ENCODE measurements at regions not wholly inside any gene's neighbourhood (a gene's known extent, or its start where the extent isn't known, plus 50 kb on each side); places are given as distances from the start of the nearest gene placed in this dataset.

DNA sequence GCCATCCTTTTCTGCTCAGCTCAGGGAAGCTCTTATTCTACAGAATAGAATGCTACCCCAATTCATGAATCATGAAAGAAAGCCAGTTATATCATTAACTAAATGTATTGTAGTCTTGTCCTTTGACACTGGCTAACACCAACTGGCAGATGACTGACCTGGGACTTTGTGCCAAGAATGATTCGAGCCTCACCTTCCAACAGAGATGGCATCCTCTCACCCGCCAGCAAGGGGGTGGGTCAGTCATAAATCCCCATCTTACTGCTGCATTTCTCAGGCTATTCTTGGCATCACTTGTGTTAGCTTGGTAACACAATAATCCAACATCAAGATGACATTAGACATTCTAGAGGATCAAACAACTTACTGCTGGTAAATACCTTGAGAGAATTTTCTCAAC is 1239.8 kb upstream of the MIR17HG start:
- 90 to 95% methylated on average over 2 of the region's 2 CpGs for WGBS, 2 donors
- no peak overlapping the region for H3K27ac ChIP-seq
- TF ChIP-seq POLR2A (IDR thresholded peaks at IDR 0.05): no peak
- TF ChIP-seq, protein P1, sequence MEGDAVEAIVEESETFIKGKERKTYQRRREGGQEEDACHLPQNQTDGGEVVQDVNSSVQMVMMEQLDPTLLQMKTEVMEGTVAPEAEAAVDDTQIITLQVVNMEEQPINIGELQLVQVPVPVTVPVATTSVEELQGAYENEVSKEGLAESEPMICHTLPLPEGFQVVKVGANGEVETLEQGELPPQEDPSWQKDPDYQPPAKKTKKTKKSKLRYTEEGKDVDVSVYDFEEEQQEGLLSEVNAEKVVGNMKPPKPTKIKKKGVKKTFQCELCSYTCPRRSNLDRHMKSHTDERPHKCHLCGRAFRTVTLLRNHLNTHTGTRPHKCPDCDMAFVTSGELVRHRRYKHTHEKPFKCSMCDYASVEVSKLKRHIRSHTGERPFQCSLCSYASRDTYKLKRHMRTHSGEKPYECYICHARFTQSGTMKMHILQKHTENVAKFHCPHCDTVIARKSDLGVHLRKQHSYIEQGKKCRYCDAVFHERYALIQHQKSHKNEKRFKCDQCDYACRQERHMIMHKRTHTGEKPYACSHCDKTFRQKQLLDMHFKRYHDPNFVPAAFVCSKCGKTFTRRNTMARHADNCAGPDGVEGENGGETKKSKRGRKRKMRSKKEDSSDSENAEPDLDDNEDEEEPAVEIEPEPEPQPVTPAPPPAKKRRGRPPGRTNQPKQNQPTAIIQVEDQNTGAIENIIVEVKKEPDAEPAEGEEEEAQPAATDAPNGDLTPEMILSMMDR (IDR thresholded peaks at IDR 0.05): no peak
- intact Hi-C loops (cut with DNase I): no loop called here
- H3K36me3 ChIP-seq: no peaks in the 10 kb centered on the region
- no peaks in the 10 kb centered on the region for H3K9me3 ChIP-seq
- H3K4me3 ChIP-seq (replicated peaks in 1 of 3): no peak overlapping the region
- no peaks in the 10 kb centered on the region for H3K4me1 ChIP-seq
- no peak for DNase-seq
- no peaks in the 10 kb centered on the region for H3K27me3 ChIP-seq

DNA sequence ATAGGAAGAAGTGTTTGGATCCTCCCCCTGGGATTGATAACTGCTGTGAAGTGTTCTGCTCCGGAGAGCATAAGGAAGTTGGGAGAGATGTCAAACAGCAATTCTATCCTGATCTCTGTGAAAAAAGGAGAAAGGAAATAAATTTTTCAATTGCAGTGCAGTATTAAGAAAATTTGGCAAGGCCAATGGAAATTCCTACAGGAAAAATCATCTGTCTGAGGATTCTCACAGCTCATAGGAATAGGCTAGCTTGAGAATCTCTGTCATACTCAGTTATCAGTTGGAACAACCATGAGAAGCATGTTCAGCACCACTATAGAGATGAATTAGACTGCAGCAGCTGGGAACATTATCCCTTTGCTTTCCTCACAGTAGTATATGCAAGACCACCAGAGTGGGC is 1238.9 kb upstream of the MIR17HG start:
- Histone ChIP-seq H3K36me3 (no peaks in the 10 kb centered on the region), H3K4me1 (no peaks in the 10 kb centered on the region), H3K9me3 (no peaks in the 10 kb centered on the region), H3K27me3 (no peaks in the 10 kb centered on the region), H3K4me3 (replicated peaks in 1 of 3) (no peak overlapping the region), H3K27ac (no peak overlapping the region)
- no peak for DNase-seq
- TF ChIP-seq POLR2A (IDR thresholded peaks at IDR 0.05): no peak
- TF ChIP-seq, protein P1 (IDR thresholded peaks at IDR 0.05): no peak
- intact Hi-C loops (cut with DNase I): no loop called here
- 36 to 64% methylated on average over 1 of the region's 1 CpG for WGBS, 2 donors

DNA sequence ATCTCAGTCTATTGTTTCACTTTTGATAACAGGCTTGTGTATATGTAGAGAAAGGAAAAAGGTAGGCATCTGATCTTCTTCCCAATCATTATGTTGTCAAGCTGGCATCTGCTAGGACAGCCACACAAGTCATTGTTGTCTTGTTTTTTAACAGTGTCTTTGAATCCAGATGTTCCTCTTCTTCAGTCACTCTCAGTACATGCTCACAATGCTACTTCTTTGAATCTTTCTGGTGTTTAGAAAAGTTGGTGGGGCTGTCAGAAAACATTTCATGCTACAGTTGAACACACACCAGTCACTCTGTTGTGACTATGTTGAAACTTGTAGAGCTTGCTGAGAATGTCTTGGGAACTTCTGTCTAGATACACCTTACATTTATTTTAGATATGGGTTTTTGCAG is 1231.4 kb upstream of the MIR17HG start:
- Histone ChIP-seq H3K9me3 (no peaks in the 10 kb centered on the region), H3K4me3 (replicated peaks in 1 of 3) (no peak overlapping the region), H3K36me3 (no peaks in the 10 kb centered on the region), H3K27ac (no peak overlapping the region), H3K4me1 (no peaks in the 10 kb centered on the region), H3K27me3 (no peaks in the 10 kb centered on the region)
- TF ChIP-seq, protein P1 (IDR thresholded peaks at IDR 0.05): no peak
- no peak for TF ChIP-seq POLR2A (IDR thresholded peaks at IDR 0.05)
- intact Hi-C loops (cut with DNase I): no loop called here
- DNase-seq: no peak

DNA sequence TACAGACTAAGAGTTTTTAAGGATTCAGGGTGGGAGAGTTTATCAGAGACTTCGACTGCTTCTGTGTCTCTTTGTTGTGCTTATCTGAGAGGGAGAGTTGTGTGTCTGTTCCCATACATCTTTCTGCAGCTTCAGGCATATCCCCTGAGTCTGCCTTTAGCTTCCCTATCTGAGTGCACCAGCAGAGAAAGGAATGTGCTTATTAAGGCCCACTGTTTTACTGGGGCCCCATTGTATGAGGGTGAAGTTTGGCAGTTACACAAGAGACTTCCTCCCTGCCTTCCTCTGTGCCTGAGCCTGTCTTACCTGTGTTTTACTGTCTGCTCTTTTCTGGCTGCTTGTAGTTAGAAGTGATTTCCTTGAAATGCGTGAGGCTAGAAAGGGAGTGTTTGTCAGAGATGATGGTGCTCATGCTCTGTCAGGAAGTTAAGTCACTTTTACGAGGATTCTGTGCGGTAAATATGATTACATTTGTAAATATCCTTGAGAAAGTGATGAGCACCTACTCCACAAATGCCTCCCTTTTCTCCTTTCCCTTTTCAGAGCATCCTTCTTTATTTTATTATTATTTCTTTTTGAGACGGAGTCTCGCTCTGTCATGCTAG is 1228.9 kb upstream of the MIR17HG start:
- intact Hi-C loops (cut with DNase I): no loop called here
- TF ChIP-seq, protein P1 (IDR thresholded peaks at IDR 0.05): no peak
- no peak for TF ChIP-seq POLR2A (IDR thresholded peaks at IDR 0.05)
- DNase-seq: no peak
- 87 to 89% methylated on average over 6 of the region's 6 CpGs for WGBS, 2 donors
- H3K4me1 ChIP-seq: no peaks in the 10 kb centered on the region
- H3K27ac ChIP-seq: no peak overlapping the region
- no peaks in the 10 kb centered on the region for H3K27me3 ChIP-seq
- no peak overlapping the region for H3K4me3 ChIP-seq (replicated peaks in 1 of 3)
- H3K36me3 ChIP-seq: no peaks in the 10 kb centered on the region
- no peaks in the 10 kb centered on the region for H3K9me3 ChIP-seq

DNA sequence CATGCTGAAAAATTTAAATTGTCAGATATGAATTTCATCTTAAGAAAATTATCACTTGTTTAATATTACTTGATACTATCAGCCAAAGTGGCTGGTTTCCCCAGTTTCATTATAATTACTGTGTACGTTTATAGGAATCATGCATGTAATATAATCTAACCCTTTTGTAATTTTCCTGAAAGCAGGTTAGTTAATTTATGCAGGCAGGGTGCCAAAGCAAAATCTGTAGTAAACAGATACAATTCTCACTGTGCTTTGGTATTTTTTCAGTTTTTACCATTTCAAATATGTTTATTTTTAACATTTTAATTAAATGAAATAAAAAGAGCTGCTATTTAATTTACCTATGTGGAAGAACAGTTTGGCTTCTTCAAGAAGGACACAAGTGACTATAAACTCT is 1227.5 kb upstream of the MIR17HG start:
- H3K27ac ChIP-seq: no peak overlapping the region
- 81 to 89% methylated on average over 1 of the region's 1 CpG for WGBS, 2 donors
- TF ChIP-seq, protein P1 (IDR thresholded peaks at IDR 0.05): no peak
- TF ChIP-seq POLR2A (IDR thresholded peaks at IDR 0.05): no peak

More for the DNA sequence above, 1227.5 kb upstream of the MIR17HG start:
- intact Hi-C loops (cut with DNase I): no loop called here
- Histone ChIP-seq H3K4me3 (replicated peaks in 1 of 3) (no peak overlapping the region), H3K36me3 (no peaks in the 10 kb centered on the region), H3K27me3 (no peaks in the 10 kb centered on the region), H3K9me3 (no peaks in the 10 kb centered on the region), H3K4me1 (no peaks in the 10 kb centered on the region)
- DNase-seq: no peak

Data from thyroid gland (tissue), 4 donors.